HCT116 (cell line): ENCODE measurements at regions not wholly inside any gene's neighbourhood (a gene's known extent, or its start where the extent isn't known, plus 50 kb on each side); places are given as distances from the start of the nearest gene placed in this dataset.

Experiments
- ATAC-seq: fragments of 200-7000 bp; cut with Tn5 transposase; 2 replicates; pipeline ENCODE4 v1.9.1; 2020; ENCODE audit warnings: mild to moderate bottlenecking, moderate library complexity
- BruUV-seq: library from RNA; stranded (reverse); fragments of 400-500 nt; replicated peaks from 2 replicates; lab custom pipeline; 2021; lab: Mats Ljungman, UMichigan
- CTCF ChIA-PET: fragments of 300-600 bp; sonication (Branson Sonifier 250); formaldehyde crosslinking; loops from one replicate; lab custom pipeline; 2021; ENCODE audit warnings: antibody characterized with exemption; lab: Charles Lee
- POLR2A ChIA-PET: fragments of 300-600, 350-600 bp; sonication (Branson Sonifier 250); formaldehyde crosslinking; loops from one replicate; lab custom pipeline; 2021; ENCODE audit warnings: antibody characterized with exemption; lab: Charles Lee
- RAD21 ChIA-PET, 2 experiments: fragments of 300-600 bp; sonication (Branson Sonifier 250); formaldehyde crosslinking; loops; one replicate each; lab custom pipeline; 2023; ENCODE audit warnings: low total read pairs in 2 of 2; ENCODE audit not compliant: uncharacterized antibody in 2 of 2, unreplicated experiment in 2 of 2, low non-redundant PET in 1 of 2; lab: Charles Lee
- DNase-seq: peaks from one replicate; pipeline ENCODE4 v3.0.0-alpha.2; 2010; ENCODE audit warnings: low read depth, low spot score
- H2AFZ ChIP-seq: fragments of 200-600 bp; shearing (Covaris generic), sonication (generic); 2 replicates; pipeline ENCODE4 v1.6.1; 2017; ENCODE audit warnings: low read depth, mixed run types, mixed read lengths, antibody characterized with exemption, low read length; ENCODE audit not compliant: poor library complexity, severe bottlenecking
- H3K27ac ChIP-seq: 2 replicates; pipeline ENCODE4 v1.5.1; 2012; ENCODE audit warnings: low read depth, low read length
- H3K27me3 ChIP-seq: fragments of 200-600 bp; sonication (generic); 2 replicates; pipeline ENCODE4 v1.6.1; 2016; ENCODE audit warnings: mixed run types, low read length, mixed read lengths; ENCODE audit not compliant: insufficient read depth
- H3K36me3 ChIP-seq, 2 experiments: fragments of 200-500 bp in 1 of 2; fragments of 200-600 bp in 1 of 2; sonication (Bioruptor generic) in 1 of 2; sonication (generic) in 1 of 2; 2 replicates each; pipeline versions ENCODE4 v1.5.1 to v1.6.1; 2014 to 2016; ENCODE audit warnings: low read length in 2 of 2, inconsistent platforms in 1 of 2, mixed read lengths in 1 of 2, mixed run types in 1 of 2; ENCODE audit not compliant: insufficient read depth in 2 of 2, control insufficient read depth in 1 of 2
- H3K4me1 ChIP-seq, 2 experiments: fragments of 200-600 bp in 1 of 2; sonication (generic) in 1 of 2; 2 replicates each; pipeline versions ENCODE4 v1.5.1 to v1.6.1; 2012 to 2017; ENCODE audit warnings: low read length in 2 of 2, inconsistent platforms in 1 of 2, mild to moderate bottlenecking in 1 of 2, mixed read lengths in 1 of 2, mixed run types in 1 of 2, moderate library complexity in 1 of 2; ENCODE audit not compliant: insufficient read depth in 2 of 2, control insufficient read depth in 1 of 2
- H3K4me2 ChIP-seq: fragments of 200-600 bp; sonication (generic); 2 replicates; pipeline ENCODE4 v1.6.1; 2017; ENCODE audit warnings: mixed run types, low read length, mixed read lengths
- H3K4me3 ChIP-seq, 2 experiments: fragments of 200-600 bp in 1 of 2; sonication (generic) in 1 of 2; replicated peaks in 1 of 2; 2 replicates each; pipeline ENCODE4 v1.5.1; 2011 to 2016; ENCODE audit warnings: low read length in 2 of 2, control low read depth in 1 of 2, low read depth in 1 of 2, mild to moderate bottlenecking in 1 of 2, mixed read lengths in 1 of 2, mixed run types in 1 of 2
- H3K79me2 ChIP-seq: fragments of 200-600 bp; sonication (generic); 2 replicates; pipeline ENCODE4 v1.6.1; 2017; ENCODE audit warnings: mild to moderate bottlenecking, mixed run types, low read length, moderate library complexity, mixed read lengths; ENCODE audit not compliant: insufficient read depth
- H3K9ac ChIP-seq: fragments of 200-600 bp; sonication (generic); 2 replicates; pipeline ENCODE4 v1.6.1; 2016; ENCODE audit warnings: low read length, mixed read lengths
- H3K9me2 ChIP-seq: fragments of 200-600 bp; sonication (generic), shearing (Covaris generic); 2 replicates; pipeline ENCODE4 v1.6.1; 2017; ENCODE audit warnings: mixed run types, mild to moderate bottlenecking, moderate library complexity; ENCODE audit not compliant: insufficient read depth
- H3K9me3 ChIP-seq, 2 experiments: fragments of 200-500 bp in 1 of 2; fragments of 200-600 bp in 1 of 2; sonication (Bioruptor generic) in 1 of 2; sonication (generic) in 1 of 2; 2 replicates each; pipeline ENCODE4 v1.6.1; 2014 to 2017; ENCODE audit warnings: low read length in 2 of 2, mixed read lengths in 2 of 2, inconsistent platforms in 1 of 2, low read depth in 1 of 2, mild to moderate bottlenecking in 1 of 2, mixed run types in 1 of 2, moderate library complexity in 1 of 2; ENCODE audit not compliant: control insufficient read depth in 1 of 2, insufficient read depth in 1 of 2
- H4K20me1 ChIP-seq: fragments of 200-600 bp; sonication (generic), shearing (Covaris generic); 2 replicates; pipeline ENCODE4 v1.6.1; 2017; ENCODE audit warnings: mixed run types, mild to moderate bottlenecking, moderate library complexity; ENCODE audit not compliant: insufficient read depth
- CBX3 ChIP-seq: IDR thresholded peaks from 2 replicates; pipeline ENCODE4 v1.6.1; 2012; ENCODE audit warnings: low read depth
- ELF1 ChIP-seq: IDR thresholded peaks from 2 replicates; pipeline ENCODE4 v1.6.1; 2012; ENCODE audit warnings: low read depth, borderline replicate concordance
- EZH2 ChIP-seq: fragments of 200-600 bp; sonication (generic); IDR thresholded peaks from 2 replicates; pipeline ENCODE4 v1.6.1; 2017; ENCODE audit warnings: antibody characterized with exemption, mixed run types
- JUND ChIP-seq: IDR thresholded peaks from 2 replicates; pipeline ENCODE4 v1.6.1; 2012
- POLR2AphosphoS5 ChIP-seq: IDR thresholded peaks from 2 replicates; pipeline ENCODE4 v1.6.1; 2011; ENCODE audit warnings: mild to moderate bottlenecking, low read depth, low read length, moderate library complexity
- RAD21 ChIP-seq: IDR thresholded peaks from 2 replicates; pipeline ENCODE4 v1.6.1; 2012; ENCODE audit warnings: low read depth, mild to moderate bottlenecking
- SIN3A ChIP-seq: IDR thresholded peaks from 2 replicates; pipeline ENCODE4 v1.6.1; 2012; ENCODE audit warnings: low read depth
- ZFX ChIP-seq: fragments of 450-650 bp; IDR thresholded peaks from 2 replicates; pipeline ENCODE4 v1.6.1; 2017
- intact Hi-C: fragments of 100-400 bp; cut with micrococcal nuclease; formaldehyde crosslinking; loops from 2 replicates; pipeline ENCODE4 v1.10.0; 2022
- TF ChIP-seq, protein P1 (sequence below): IDR thresholded peaks from 2 replicates; pipeline ENCODE4 v1.6.1; 2011; ENCODE audit warnings: mild to moderate bottlenecking, low read length, moderate library complexity; ENCODE audit not compliant: insufficient replicate concordance; ENCODE audit errors: extremely low read depth
- TF ChIP-seq, protein P2 (sequence below): IDR thresholded peaks from 2 replicates; pipeline ENCODE4 v1.6.1; 2012
- TF ChIP-seq, protein P3 (sequence below): IDR thresholded peaks from 2 replicates; pipeline ENCODE4 v1.6.1; 2012; ENCODE audit warnings: low read depth

DNA sequence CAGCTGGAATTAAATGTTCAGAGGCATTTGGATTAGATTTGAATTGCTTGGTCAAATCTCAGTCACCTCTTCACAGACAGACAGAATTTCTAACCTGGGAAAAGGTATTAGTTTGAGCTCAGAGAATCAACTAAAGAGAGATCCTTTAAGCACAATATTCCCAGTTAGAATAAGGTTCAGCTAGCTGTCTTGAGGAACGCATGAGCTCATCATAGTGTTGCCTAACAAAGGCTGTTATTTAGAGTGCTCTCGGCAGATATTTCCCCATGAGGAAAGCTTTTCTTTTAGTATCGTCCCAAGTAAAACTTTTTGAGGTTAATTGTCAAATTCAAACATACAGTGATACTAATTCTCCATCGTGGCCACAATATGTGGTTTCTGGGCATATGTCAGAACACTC is 269.9 kb downstream of the HLX start:
- DNase-seq (no peak), ATAC-seq (no peak)
- POLR2A ChIA-PET, result no interaction called here

More for the DNA sequence above, 269.9 kb downstream of the HLX start:
- Histone ChIP-seq H3K9ac (no peak overlapping the region), H3K27ac (no peak overlapping the region), H3K79me2 (no peaks in the 10 kb centered on the region), H4K20me1 (no peaks in the 10 kb centered on the region), H3K9me3 (no peaks in the 10 kb centered on the region), H3K4me1 (no peaks in the 10 kb centered on the region), H3K4me3 (no peak overlapping the region), H2AFZ (no peak overlapping the region), H3K9me2 (no peaks in the 10 kb centered on the region), H3K27me3 (no peaks in the 10 kb centered on the region), H3K4me2 (no peak overlapping the region), H3K36me3 (no peaks in the 10 kb centered on the region)
- CTCF ChIA-PET, result no interaction called here
- no TSS peak for BruUV-seq
- RAD21 ChIA-PET, result no interaction called here
- TF ChIP-seq JUND, result no peak
- no peak for TF ChIP-seq CBX3
- TF ChIP-seq ZFX, result no peak
- no peak for TF ChIP-seq EZH2
- TF ChIP-seq, protein P1, sequence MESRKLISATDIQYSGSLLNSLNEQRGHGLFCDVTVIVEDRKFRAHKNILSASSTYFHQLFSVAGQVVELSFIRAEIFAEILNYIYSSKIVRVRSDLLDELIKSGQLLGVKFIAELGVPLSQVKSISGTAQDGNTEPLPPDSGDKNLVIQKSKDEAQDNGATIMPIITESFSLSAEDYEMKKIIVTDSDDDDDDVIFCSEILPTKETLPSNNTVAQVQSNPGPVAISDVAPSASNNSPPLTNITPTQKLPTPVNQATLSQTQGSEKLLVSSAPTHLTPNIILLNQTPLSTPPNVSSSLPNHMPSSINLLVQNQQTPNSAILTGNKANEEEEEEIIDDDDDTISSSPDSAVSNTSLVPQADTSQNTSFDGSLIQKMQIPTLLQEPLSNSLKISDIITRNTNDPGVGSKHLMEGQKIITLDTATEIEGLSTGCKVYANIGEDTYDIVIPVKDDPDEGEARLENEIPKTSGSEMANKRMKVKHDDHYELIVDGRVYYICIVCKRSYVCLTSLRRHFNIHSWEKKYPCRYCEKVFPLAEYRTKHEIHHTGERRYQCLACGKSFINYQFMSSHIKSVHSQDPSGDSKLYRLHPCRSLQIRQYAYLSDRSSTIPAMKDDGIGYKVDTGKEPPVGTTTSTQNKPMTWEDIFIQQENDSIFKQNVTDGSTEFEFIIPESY, result no peak
- TF ChIP-seq RAD21, result no peak
- no peak for TF ChIP-seq POLR2AphosphoS5
- TF ChIP-seq, protein P2, sequence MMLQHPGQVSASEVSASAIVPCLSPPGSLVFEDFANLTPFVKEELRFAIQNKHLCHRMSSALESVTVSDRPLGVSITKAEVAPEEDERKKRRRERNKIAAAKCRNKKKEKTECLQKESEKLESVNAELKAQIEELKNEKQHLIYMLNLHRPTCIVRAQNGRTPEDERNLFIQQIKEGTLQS, result no peak
- TF ChIP-seq ELF1, result no peak
- no peak for TF ChIP-seq SIN3A
- TF ChIP-seq, protein P3, sequence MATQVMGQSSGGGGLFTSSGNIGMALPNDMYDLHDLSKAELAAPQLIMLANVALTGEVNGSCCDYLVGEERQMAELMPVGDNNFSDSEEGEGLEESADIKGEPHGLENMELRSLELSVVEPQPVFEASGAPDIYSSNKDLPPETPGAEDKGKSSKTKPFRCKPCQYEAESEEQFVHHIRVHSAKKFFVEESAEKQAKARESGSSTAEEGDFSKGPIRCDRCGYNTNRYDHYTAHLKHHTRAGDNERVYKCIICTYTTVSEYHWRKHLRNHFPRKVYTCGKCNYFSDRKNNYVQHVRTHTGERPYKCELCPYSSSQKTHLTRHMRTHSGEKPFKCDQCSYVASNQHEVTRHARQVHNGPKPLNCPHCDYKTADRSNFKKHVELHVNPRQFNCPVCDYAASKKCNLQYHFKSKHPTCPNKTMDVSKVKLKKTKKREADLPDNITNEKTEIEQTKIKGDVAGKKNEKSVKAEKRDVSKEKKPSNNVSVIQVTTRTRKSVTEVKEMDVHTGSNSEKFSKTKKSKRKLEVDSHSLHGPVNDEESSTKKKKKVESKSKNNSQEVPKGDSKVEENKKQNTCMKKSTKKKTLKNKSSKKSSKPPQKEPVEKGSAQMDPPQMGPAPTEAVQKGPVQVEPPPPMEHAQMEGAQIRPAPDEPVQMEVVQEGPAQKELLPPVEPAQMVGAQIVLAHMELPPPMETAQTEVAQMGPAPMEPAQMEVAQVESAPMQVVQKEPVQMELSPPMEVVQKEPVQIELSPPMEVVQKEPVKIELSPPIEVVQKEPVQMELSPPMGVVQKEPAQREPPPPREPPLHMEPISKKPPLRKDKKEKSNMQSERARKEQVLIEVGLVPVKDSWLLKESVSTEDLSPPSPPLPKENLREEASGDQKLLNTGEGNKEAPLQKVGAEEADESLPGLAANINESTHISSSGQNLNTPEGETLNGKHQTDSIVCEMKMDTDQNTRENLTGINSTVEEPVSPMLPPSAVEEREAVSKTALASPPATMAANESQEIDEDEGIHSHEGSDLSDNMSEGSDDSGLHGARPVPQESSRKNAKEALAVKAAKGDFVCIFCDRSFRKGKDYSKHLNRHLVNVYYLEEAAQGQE, result no peak
- intact Hi-C loops, result no loop called here
